Limb (tissue), 2 donors: ENCODE measurements at regions not wholly inside any gene's neighbourhood (a gene's known extent, or its start where the extent isn't known, plus 50 kb on each side); places are given as distances from the start of the nearest gene placed in this dataset.

ENCODE experiments used
- DNase-seq, 2 donors: peaks; one replicate each; pipeline ENCODE4 v3.0.0-alpha.2; 2016; ENCODE audit errors: extremely low spot score in 2 of 2

DNA sequence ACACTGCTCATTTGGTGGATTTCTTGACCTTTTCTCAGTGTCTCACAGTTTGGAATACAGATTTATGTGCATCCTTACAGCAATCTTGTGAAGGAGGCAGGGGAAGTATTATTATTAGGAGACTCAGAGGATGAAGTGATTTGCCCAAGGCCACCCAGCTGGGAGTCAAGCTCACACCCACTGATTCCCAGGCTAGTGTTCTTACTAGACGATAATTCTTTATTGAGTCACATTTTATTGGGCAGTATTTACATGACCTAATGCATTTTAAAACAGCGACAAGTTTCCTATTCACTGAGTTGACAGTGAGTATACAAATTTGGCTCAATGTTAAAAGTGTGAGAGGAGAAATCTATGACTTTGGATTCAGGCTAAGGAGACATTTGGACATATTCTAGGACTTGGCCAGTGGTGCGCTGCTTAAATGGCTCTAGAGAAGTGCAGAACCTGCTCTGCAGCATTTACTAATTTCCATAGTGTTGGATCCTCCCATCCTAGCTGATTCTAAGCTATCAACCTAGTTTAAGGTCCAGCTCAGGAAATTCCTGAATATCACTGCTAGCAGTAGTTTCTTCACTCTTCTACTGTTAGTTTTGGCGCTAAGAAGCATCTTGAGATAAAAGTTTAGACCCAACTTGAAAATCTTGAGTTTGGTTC lies 199.3 kb downstream of the MTX2 start:
- DNase-seq = no peak

- no peak for DNase-seq
These were observed 201.5 kb downstream of the MTX2 start for GRCh38 chr2:176470713-176471112.

DNA sequence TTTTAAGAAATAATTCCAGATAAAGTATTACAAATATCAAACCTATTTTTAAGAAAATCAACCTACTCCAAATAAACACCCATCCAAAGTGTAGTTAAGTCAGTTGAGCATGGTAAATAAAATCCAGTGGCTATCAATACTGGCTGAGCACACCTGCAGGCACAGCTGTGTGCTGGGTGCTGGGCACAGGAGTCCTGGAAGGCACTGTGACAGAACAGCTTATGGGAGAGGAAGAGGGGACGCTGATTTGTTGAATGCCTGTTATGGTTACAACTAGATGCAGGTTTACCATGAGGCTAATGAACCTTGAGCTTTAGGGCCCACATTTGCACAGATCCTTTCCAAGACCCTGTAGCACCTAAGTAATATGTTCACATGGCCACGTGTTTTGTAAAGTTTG lies 202.7 kb downstream of the MTX2 start:
- no peak for DNase-seq

DNA sequence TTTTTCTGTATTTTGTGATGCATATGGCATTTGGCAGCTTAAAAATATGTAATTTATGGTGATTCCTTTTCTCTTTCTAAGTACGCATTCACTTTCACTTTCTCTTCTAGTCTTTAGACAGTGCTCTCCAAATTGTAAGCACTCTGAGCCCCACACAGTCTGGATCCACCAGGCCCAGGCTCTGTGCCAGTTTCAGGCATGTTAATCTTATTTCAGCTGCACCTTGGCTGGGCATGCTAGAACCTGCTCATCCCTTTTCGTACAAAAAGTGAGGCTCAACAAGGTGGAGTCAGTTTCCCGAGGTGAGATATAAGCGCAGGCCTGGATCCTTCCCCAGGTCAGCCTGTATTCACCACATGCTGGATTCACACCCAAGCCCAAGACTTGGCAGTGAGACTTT lies 203.9 kb downstream of the MTX2 start:
- DNase-seq = no peak

DNA sequence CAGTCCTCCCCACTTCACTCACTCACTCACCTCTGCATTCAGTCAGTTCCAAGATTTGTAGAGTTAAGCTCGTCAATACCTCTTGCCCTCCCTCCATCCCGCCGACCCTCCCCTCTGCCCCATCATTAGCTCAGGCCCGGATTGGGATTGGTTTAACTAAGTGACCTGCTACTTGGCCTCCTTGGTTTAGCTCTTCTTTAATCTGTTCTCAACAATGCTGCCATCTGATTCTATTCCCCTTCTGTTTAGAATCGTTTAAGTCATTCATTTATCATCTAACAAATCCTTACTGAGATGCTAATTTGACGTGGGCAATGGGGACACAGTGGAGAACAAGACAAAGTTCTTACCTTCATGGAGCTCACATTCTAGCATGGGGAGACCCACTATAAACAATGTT lies 204.6 kb downstream of the MTX2 start:
- no peak for DNase-seq

DNA sequence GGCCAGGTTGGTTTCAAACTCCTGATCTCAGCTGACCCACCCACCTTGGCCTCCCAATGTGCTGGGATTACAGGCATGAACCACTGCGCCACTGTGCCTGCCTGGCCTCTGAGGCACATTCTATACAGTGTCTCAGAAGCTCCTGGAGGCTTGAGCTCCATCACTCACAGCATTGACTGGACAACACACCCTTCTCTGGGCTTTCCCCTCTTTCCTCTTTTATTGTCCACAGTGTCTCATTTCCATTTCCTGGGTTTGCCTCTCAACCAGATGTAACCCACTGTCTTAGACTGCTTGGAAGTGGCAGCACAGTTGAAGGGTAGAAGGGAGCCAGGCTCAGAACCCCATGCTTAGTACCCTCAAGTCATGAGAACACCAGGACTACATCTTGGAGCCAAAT lies 208.1 kb downstream of the MTX2 start:
- no peak for DNase-seq

- no peak for DNase-seq
These were observed 210.7 kb downstream of the MTX2 start for GRCh38 chr2:176479961-176480360.

DNA sequence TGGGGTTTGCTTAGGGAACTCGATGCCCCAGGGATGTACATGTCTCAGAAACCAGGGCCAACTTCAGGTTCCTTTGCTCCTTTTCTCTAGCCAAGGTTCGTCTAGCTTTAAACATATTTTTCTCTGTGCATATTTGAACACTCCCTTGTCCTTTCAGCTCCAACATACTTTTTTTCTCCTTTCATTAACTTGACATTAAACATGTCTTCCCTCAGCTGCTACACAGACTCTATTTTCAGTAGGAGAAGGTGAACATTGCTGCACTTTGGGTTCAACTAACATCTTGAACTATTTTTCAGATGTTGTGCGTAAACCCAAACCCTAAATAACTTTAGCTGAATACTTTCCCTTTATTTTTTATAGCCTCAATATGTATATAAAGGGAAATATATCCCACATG lies 212.9 kb downstream of the MTX2 start:
- no peak for DNase-seq

DNA sequence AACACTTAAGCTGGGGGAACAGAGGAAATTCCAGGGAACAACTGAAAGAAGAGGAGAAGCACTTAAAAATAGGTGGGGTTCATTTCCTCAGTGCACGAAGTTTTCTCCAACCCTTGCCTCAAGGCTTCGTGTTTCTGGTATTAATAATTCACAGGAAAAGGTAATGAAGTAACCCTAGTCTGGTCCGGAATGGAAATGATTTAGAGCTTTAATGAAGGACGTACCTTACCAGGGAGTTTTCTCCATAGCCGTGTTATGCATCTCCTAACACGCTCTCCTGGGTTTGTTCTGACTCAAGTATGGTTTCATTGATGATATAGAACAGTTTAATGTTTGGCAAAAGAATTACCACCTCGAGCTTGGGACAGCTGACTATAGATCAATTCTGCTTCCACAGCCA lies 214.2 kb downstream of the MTX2 start:
- no peak for DNase-seq

- DNase-seq = no peak
These were observed 214.8 kb downstream of the MTX2 start for GRCh38 chr2:176483901-176484568.

GRCh38 chr2:176484838-176485237 lies 215.6 kb downstream of the MTX2 start:
- no peak for DNase-seq

DNA sequence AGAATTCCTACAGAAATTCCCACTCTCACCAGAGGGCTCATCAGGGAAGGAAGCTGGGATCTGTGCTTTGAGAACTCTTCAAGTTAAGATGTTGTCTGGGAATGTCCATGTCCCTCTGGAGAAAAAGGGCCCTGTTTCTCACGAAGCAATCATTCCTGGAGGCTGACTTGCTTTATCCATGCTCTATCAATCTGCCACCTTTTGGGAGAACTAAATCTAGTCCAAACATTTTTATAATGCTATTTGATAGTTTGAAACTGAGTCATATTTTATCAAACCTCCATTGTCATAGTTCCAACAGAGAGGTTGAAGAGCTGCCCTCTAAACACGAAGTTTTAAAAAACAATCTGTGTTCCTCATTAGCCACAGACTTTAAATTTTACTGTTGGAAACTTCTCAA lies 219.2 kb downstream of the MTX2 start:
- DNase-seq = no peak

DNA sequence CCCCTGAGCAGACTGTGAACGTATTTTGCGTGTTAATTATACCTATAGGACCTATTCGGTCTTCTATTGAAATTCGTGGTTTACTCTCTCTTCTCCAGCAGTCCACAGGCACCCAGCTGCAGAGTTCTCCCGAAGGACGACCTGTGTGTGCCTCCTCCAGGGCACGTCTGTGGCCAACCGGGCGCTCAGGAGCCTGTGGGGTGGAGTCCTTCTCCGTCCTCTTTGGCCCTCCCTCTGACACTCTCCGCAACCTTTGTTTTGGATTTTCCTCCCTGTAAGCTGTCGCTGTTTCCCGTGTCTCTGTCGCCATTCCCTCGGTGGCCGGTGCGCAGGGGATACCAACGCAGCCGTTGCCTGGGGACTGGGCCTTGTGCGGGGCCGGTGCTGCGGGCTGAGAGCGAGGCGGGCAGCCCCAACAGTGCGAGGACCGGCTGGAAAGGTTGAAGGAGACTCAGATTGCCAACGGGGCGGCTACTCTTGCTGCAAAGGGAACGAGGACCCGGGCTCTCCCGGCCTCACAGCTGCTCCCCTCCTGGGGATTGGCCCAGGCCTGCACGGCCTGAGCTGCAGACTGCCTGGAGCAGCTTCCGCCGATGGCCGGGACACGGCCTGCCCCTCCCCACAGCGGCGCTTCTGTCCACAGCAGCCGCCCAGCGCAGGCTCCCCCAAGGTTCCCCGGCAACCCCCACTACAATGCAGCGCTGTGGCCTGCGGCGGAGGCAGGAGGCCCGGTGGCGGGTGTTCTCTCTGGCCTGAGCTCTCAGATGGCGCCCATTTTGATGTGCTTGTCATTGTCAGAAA lies 221.0 kb downstream of the MTX2 start:
- DNase-seq = peak in 1 of 2 donors; percentile 81

GRCh38 chr2:176491172-176491904 lies 222.1 kb downstream of the MTX2 start:
- DNase-seq = peak; percentile 66 to 89

- no peak for DNase-seq
These were observed 223.3 kb downstream of the MTX2 start for GRCh38 chr2:176492583-176492982.

DNA sequence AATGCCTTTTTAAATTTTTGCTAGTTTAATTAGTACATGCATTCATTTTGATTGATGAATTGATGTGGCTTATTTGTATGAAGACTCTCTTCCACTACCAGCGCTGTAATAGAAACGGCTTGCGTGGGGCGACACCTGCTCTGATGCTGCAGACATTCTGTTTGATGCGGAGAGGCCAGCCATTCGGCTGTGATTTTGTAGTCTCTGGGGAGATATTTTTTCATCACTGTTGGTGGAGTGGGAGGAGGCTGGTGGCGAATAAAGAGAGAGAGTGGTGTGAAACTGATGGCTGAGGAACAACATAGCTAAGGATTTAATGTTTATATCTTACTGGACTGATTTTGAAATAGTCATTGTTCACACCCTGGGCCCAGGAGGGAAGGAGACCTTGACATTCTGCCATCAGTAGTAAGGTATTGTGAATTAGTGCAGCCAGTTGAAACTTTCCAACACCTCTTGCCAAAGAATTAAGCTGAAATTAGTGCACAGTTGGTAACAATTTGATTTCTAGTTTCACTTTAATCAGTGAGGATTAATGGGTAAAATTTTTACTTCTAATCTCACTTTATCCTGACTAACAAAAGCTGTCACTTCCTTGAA lies 224.1 kb downstream of the MTX2 start:
- DNase-seq = no peak

DNA sequence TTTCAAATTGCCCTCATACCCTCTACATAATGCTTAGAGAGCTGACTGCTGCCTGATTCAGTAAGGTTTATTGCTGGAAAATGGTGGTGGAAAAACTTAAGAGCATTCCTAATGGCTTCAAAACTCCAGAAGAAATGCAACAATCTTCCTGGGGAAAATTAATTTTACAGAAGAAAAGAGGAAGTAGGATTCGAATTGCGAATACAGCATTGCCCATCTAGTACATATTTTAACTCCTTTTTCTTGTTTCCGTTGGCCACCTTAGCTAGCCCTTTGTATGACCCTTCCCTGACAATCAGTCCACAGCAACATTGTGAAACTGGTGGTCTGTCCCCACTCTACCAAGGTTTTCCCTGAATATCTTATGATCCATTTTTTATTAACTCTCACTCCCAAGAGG lies 224.7 kb downstream of the MTX2 start:
- no peak for DNase-seq

GRCh38 chr2:176494949-176495353 lies 225.7 kb downstream of the MTX2 start:
- DNase-seq = no peak

GRCh38 chr2:176495826-176496225 lies 226.6 kb downstream of the MTX2 start:
- no peak for DNase-seq

GRCh38 chr2:176496761-176497160 lies 227.5 kb downstream of the MTX2 start:
- DNase-seq = no peak

DNA sequence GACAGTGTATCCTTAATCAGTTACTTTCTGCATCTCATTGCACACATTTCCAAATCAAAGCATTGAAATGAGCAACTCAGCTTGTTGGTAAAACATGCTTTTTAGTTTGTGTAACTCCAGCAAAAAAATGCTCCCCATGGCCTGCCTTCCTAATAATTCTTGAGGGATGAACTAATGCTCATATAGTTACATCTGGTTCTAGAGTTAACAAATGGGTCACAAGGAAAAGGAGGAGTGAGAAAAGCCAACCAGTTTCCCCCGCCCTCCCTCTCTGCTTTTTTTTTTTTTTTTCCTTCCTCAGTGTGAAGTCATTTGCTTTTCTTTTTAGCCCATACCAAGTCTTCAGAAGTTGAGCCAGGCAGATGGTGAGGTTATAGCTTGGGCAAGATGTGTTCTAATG lies 231.7 kb downstream of the MTX2 start:
- DNase-seq = no peak

- no peak for DNase-seq
These were observed 232.4 kb downstream of the MTX2 start for GRCh38 chr2:176501617-176502016.
